HG03097 (cell line): ENCODE measurements at regions not wholly inside any gene's neighbourhood (a gene's known extent, or its start where the extent isn't known, plus 50 kb on each side); places are given as distances from the start of the nearest gene placed in this dataset.
"Not testable (repeated sequence)": the region's sequence is repeated elsewhere in the genome, so short reads cannot be mapped to it uniquely, and the experiment has no call there.

ENCODE experiments used
- ATAC-seq: cut with Tn5 transposase; IDR thresholded peaks from one replicate; pipeline ENCODE4 v1.9.1; 2021; ENCODE audit not compliant: unreplicated experiment, low FRiP score

DNA sequence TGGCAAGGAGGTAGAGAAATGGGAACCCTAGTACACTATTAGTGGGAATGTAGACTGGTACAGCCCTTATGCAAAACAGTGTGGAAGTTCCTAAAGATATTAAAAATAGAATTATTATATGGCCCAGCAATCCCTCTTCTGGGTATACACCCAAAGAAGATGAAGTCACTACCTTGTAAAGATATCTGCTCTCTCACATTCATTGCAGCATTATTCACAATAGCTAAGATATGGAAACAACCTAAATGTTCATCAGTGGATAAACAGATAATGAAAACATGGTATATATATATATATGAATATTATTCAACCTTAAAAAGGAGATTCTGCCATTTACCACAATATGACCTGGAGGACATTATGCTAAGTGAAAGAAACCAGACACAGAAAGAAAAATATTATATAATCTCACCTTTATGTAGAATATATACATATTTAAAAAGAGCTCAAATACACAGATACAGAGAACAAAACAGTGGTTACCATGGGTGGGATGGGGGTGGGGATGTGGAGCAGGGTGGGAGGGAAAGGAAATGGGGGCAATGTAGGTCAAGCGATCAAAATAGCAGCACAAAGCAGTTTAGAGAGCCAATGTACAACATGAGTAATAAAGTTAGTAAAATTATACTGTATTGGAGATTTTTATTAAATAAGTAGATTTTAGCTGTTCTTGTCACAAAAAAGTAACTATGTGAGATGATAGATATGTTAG, 138.6 kb downstream of the SPRY1 start:
- no peak for ATAC-seq

DNA sequence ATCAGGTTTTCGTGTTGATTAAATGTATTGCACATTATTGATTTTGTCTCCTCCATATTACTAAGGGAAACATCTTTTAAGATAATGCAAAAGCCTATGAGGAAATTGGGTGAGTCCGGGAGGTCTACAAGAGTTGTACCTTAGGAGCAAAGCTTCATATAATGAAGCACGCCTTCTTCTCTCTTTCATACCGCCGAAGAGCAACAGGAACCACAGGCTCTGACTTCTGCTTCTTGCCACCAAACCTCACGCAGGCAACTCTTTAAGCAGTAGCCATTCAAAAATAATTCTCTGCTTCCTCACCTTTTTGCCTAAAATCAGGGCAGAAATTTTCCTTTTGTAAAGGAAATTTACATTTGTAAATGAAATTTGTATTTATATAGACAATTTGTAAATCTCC, 139.6 kb downstream of the SPRY1 start:
- ATAC-seq, result no peak

DNA sequence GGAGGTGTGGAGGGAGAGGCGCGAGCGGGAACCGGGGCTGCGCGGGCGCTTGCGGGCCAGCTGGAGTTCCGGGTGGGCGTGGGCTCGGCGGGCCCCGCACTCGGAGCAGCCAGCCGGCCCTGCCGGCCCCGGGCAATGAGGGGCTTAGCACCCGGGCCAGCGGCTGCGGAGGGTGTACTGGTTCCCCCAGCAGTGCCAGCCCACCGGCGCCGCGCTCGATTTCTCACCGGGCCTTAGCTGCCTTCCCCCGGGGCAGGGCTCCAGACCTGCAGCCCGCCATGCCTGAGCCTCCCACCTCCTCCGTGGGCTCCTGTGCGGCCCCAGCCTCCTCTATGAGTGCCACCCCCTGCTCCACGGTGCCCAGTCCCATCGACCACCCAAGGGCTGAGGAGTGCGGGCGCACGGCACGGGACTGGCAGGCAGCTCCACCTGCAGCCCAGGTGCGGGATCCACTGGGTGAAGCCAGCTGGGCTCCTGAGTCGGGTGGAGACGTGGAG, 141.4 kb downstream of the SPRY1 start:
- ATAC-seq, result not testable (repeated sequence)

DNA sequence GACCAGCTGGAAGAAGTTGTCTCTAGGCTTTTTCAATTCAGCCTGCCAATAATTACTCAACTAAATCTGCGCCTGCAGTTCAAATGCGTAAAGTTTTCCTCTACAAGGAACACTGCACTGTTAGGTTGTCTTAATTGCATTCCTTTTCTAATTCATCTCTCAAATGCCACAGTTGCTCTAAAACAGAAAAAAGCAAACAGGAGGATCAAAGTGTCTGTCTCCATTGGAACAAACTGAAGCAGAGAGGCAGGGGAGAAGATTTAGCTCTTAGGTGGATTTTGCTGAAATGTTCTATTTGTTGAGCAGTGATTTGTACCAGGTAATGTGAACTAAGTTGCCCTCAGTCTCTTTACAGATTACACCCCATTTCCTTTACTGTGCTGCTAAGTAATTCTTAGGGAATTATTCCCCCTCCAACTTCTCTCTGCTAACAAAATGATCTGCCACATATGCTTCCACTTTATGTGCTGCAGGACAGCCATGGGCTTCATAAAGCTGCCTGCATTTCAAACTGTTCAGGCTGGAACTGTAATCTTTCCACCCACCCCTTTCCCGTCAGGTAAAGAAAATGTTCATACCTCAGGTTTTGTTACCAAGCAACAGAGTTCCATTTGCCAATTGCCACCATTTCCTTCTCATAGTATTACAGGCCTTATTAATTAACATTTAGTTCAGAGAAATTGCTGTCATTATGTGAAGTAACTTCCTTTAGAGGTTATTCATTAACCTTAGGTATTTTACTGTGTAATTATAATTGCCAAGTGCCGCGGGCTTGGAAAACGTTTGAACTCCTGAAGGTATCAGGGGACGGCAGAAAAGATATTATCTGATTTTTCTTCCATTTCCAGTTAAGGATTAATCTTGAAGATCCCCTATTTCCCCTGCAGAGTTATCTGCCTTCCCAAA, 149.3 kb downstream of the SPRY1 start:
- ATAC-seq, result no peak

DNA sequence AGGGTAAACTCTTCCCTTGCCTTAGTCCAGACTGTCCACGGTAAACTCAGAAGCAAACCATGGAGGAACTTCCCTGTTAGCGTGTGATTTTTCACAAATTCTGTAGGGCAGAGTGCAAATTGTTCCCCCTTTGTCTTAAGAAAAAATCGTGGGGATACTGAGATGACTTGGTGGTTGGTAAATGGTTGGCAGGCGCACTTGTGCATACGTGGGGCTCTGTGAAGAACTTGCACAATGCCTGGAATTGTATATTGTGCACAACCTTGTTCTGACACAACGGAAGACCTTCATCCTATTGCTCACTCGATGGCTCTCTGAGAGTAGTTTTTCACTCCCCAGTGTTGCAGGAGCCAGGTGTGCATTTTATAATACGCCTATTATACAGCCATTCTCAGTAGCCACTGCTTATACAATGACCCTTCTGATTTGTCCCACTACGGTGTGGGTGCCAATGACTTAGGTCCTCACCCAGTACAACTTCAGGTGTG, 150.0 kb downstream of the SPRY1 start:
- no peak for ATAC-seq

DNA sequence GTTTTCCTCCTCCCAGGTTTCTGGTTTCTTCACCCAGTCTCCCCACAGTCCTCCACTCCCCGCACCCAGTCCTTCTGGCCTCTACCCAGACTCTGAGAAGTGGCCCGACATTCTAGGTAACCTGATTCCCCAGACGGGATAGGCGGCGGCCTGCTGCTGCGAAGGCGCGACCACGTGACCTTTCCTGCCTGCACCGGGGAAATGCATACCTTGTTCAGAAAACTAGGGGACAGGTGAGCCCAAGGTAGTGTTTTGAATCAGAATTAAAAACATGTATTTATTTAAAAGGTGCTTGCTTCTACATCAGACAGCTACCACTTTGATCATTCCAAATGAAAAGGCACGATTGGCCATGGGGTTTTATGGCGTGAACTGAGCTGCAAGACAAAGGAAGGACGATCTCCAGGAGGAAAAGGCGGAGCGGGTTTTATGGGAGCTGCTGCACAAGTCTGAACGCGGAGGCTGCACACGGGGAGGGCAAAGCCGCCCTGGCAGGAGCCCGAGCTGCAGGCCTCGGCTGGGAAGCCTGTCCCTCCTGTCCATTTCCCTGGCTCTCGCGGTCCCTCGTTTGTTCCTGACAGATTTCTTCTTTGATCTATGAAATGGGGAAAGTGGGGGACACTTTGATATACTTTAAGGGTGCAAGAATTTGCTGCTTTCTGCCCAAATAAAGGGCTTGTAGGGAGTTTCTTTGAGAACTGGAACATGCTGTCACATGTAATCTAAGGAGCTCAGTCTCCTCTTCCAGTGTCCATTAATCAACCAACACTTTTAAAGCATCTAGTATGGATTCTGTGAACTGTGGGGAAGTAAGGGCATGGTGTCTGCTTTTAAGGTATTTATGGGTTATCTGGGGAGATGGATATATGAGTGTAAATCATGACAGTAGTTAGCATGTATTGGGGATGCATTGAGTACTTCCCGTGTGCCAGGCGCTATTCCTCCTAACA, 150.9 kb downstream of the SPRY1 start:
- no peak for ATAC-seq

DNA sequence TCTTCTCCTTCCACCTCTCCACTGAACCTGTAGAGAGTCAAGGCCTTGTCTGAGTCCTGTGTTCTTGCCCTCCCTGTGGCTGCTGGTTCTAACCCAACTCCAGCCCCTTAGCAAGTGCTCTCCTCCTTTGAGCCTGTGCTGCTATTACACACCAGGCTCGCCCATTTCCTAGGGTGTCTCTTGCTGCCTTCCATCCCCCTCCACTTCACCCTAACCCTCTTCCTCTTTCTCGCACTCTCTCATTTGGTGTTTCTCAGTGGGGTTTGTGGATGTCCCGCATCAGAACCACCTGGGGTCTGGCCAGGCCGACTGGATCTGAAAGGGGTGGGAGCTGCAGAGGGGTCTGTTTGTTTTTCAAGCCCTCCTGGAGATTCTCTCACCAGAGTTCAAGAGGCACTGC, 156.7 kb downstream of the SPRY1 start:
- no peak for ATAC-seq

DNA sequence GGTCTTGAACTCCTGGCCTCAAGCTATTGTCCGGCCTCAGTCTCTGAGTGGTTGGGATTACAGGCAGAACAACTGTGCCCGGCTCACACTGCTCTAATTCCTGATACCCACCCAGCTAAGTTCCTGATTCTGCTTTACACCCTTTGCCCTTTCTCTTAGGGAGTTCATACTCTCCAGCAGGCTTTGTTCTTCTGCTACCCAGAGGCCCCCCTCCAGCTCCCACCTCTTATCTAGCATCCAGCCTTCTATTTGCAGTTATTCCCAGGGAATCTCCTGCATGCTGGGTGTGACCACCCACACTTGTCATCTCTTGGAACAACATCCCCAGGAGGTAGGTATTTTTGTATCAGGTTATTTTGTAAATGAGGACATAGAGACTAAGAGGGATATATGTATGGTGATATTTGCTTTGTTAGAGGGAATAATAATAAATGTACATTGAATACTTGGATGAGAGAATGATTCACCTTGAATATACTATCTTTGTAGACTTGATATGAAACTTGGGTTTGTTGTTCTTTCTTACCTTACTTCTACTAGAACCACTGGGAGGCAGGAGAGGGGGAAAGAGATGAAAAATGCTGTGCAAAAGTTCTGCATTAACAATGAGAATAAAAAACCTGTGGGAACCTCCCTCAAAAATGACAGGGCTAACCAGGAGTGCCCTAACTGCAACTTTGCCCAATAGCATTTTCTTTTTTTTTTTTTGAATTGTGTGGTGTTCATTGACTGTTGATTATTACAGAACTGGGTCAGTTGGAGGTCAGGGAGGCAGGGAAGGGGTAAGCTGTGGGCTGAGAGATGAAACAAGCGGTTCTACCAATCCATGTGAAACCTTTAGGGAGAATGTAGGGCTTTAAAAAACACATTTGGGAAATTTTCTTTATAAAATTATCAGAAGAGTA, 157.4 kb downstream of the SPRY1 start:
- ATAC-seq, result no peak

DNA sequence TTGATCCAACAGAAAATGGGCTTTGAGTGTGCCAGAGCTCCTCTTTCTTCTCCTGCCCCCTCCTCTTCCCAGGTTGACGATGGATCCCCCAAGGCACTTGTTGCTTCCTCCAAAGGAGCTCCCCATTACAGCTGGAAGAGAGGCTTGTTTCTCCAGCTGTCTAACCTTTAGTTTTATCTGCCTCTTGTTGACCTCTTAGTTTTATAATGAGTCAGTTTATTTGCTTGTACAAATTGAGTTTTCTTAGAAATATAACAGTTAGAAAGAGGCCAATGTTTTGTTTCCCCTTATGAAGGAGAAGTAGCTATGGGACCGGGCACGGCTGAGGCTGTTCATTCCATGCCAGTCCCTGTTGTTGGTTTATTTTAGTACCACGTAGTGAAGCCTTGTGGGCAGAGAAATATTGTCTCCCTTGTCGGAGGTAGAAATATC, 158.2 kb downstream of the SPRY1 start:
- ATAC-seq, result no peak

DNA sequence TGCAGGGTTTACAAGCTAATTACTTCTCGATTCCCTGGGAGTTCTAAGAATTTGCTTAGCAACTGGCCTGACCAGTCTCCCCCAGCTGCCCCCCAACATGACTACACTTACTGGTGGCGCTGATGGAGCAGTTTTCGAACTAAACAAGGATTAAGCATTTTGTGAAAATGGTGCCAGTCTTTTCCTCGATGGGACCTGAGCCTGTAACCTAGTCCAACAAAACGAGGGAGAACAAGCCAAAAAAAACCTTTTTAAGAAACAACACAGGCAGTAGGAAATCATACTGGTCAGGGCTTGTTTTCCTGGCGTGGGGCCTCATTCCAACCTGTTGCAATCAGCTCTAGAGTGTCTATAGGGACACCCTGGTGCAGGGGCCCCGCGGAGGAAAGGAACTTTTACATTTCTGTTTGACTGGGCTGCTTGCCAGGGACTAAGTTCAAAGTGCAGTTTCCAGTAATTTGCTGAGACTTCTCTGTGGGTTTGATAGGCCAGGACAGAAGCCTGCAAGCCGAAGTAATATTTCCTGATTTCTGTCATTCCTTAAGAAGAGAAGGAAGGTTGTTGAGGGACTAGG, 158.7 kb downstream of the SPRY1 start:
- no peak for ATAC-seq

DNA sequence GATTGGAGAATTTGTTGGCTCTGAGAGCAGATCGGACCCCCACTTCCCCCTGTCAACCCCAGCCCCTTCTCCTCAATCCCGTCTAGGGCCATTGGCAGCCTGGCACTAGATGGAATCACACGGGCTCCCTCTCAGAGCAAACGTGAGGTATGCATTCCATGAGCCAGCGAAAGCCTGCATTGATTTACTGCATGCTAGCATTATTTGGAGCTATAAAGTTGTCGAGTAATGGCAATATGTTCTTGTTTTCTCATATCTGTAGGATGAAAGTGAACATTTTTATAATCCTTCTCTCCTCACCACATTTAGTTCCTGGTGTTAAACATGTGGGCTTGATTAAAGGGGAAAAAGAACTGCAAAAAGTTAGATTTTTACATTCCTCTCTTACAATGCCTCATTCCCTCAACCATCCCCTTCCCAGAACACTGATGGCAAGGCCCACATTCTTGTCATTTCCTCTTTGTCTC, 159.2 kb downstream of the SPRY1 start:
- ATAC-seq, result no peak

DNA sequence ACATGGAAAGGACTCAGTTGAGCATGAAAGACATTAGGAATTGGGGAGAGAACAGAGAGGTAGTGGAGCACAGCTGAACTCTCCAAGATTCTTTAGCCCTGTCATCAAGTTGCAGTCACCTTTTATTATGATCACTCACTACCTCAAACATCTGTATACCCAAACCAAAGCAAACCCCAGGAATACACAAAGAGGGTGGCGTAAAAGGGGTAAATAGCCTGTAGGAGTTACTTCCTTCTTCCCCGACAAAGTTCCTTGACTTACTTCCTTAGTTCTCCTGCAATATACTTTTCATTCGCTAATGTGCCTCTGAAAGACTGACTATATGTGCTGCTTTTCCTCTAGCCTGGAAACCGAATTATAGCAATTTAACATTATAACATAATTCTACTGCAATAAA, 159.9 kb downstream of the SPRY1 start:
- ATAC-seq, result no peak

DNA sequence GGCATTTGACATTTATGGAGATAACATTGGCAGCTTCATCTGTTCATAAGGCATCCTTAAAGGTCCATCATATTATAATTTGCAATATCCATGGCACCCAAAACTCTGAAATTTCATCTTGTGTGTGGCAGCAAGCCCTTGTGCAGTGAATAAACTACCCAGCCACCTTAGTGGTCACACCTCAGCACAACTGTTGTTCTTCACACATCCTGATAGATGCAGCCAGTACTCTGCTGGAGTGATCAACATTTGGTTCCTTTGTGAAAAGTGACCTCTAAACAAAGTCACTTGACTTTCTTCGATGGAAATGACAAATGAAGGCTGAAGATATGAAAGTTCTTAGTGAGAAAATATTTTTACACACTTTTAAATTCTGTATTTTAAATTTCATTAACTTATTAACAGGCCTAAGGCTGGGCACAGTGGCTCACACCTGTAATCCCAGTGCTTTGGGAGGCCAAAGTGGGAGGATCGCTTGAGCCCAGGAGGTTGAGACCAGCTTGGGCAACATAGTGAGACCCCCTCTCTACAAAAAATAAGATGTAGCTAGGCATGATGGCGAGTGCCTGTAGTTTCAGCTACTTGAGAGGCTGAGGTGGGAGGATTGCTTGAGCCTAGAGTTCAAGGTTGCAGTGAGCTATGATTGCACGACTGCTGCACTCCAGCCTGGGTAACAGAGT, 161.4 kb downstream of the SPRY1 start:
- no peak for ATAC-seq

DNA sequence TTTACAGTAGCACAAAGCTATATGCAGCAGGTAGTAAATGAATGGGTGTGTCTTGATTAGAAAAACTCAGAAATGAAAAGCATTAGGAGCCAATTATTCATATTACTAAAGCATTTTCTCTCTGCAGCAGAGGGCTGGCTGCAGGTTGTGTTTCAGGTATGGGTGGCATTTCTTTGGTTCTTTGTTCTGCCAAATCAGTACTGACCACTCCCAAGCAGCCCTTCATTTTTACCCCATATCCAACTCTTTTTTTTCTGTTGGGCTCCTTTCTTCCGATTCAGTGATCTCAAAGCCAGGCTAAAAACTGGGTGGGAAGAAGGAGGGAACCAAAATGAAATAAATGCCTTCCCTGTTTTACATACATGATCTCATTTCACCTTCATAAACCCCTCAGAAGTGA, 162.3 kb downstream of the SPRY1 start:
- ATAC-seq, result no peak

DNA sequence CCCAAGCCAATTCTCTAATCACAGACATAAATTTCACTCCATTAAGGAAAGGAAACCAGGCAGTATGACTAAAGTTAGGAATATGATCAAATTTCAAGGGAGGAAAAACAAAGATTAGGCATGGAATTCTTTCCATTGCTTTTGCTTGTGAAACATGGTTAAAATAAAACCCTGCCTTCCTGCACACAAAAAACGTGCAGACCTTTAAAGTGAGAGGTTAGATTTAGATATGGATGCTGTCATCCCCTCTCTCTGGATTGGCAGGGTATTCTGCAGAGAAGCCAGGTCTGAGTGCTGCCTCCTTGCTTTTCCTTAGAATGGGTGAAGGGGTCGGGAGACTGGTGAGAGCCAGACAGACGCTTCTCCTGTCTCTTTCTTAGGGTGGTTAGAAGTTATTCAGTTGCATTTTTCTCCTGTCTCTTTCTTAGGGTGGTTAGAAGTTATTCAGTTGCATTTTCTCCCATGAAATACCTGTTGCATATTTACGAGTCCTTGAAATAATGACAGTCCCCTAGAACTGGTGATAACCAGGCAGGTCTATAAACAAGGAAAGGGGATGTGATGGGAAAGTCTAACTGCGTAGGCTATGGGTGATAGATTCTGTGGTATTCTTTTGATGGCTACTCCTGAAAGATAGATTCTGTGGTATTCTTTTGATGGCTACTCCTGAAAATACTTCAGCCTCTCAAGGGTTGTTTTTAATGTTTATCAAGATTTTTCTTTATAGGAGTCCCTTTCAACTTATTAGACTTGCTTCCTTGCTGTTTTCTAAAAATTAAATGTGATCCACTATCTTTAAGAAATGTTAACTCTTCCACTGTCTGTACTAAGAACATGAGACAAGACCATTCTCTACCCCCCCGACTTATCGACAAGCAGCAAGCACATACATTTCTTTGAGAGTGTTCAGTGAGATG, 163.6 kb downstream of the SPRY1 start:
- ATAC-seq, result no peak

DNA sequence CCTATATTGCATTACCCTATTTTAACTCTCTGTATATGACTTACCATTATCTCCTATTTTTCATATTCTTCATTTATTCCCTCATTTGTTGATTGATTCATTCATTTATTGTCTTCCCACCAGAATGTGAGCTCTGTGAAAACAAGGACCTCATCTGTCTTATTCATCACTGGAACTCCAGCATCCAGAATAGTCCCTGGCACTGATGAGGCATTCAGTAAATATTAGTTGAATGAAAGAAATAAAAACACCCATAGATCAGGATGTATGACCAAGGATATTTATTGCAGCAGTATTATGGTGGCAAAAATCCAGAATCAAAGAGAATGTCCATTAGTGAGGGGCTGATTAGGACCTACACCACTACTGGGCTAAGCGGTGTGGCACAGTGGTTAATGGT, 164.9 kb downstream of the SPRY1 start:
- ATAC-seq, result no peak

DNA sequence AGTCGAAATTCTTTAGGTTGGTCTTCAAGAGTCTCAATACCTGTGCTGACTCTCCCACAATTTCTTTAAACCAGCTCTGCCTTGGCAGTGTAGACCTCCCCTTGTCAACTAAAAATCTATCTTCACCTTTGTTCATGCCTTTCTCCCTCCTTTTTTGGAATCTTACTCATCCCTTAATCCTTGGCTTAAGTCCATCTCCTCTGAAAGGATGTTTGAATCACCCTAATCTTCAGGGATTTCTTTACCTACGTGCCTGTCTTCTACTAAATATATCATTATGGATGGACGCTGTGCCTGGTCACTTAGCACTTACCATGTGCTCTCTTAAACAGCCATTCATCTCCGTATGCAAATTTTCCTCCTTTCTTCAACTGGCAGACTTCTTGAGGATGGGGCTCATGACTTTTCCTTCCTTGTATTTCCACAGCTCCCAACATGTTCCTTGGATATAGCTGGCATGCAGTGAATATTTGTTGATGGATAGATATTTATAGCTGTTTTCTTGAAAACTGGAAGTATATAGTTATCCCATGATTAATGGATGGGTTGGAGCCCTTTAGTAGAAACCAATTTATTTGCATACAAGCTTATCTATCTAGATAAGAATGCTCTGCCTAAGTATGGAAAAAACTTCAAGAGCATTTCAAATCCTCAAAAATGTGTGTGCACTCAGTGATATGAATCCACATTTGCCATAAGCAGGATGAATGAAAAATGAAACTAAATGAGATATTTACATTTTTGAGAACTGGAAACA, 166.6 kb downstream of the SPRY1 start:
- ATAC-seq, result no peak
